HTR-8/SVneo (cell line): ENCODE measurements at regions not wholly inside any gene's neighbourhood (a gene's known extent, or its start where the extent isn't known, plus 50 kb on each side); places are given as distances from the start of the nearest gene placed in this dataset.
"Not testable (repeated sequence)": the region's sequence is repeated elsewhere in the genome, so short reads cannot be mapped to it uniquely, and the experiment has no call there.

ENCODE experiments used
- DNase-seq: peaks from one replicate; pipeline ENCODE4 v3.0.0; 2011; ENCODE audit warnings: low spot score, mixed read lengths; ENCODE audit not compliant: insufficient read length
- FAIRE-seq: peaks from 2 replicates; lab custom pipeline; 2011; peaks lifted over from hg19 to GRCh38; lab: Jason Lieb, UNC

GRCh38 chr5:68970617-68971016, 123.2 kb upstream of the SLC30A5 start:
- peak; percentile 40 for FAIRE-seq
- DNase-seq, result no peak

GRCh38 chr5:68973696-68974095, 120.1 kb upstream of the SLC30A5 start:
- DNase-seq (no peak), FAIRE-seq (no peak)

GRCh38 chr5:68983043-68983442, 110.8 kb upstream of the SLC30A5 start:
- no peak for DNase-seq
- no peak for FAIRE-seq

- DNase-seq, result no peak
Observed at GRCh38 chr5:68983959-68984358, 109.9 kb upstream of the SLC30A5 start.

GRCh38 chr5:68991279-68992084, 102.3 kb upstream of the SLC30A5 start:
- FAIRE-seq (no peak), DNase-seq (no peak)

More at GRCh38 chr5:68983959-68984358, 109.9 kb upstream of the SLC30A5 start:
- FAIRE-seq, result no peak

GRCh38 chr5:68994645-68995044, 99.2 kb upstream of the SLC30A5 start:
- FAIRE-seq, result no peak

GRCh38 chr5:68995845-68996545, 97.8 kb upstream of the SLC30A5 start:
- DNase-seq (no peak), FAIRE-seq (no peak)

More at GRCh38 chr5:68994645-68995044, 99.2 kb upstream of the SLC30A5 start:
- no peak for DNase-seq

- DNase-seq (no peak), FAIRE-seq (no peak)
Observed at GRCh38 chr5:68999181-68999580, 94.6 kb upstream of the SLC30A5 start.

- FAIRE-seq (no peak), DNase-seq (no peak)
Observed at GRCh38 chr5:69000216-69000919, 93.4 kb upstream of the SLC30A5 start.

- no peak for FAIRE-seq
- no peak for DNase-seq
Observed at GRCh38 chr5:69000949-69001348, 92.9 kb upstream of the SLC30A5 start.

GRCh38 chr5:69001627-69002026, 92.2 kb upstream of the SLC30A5 start:
- FAIRE-seq (no peak), DNase-seq (peak; percentile 9)

- FAIRE-seq (no peak), DNase-seq (no peak)
Observed at GRCh38 chr5:69004127-69004526, 89.7 kb upstream of the SLC30A5 start.

- DNase-seq (no peak), FAIRE-seq (no peak)
Observed at GRCh38 chr5:69004676-69005075, 89.1 kb upstream of the SLC30A5 start.

GRCh38 chr5:69006030-69006429, 87.8 kb upstream of the SLC30A5 start:
- DNase-seq, result no peak
- no peak for FAIRE-seq

GRCh38 chr5:69007163-69007562, 86.7 kb upstream of the SLC30A5 start:
- FAIRE-seq, result no peak

GRCh38 chr5:69007726-69008368, 86.0 kb upstream of the SLC30A5 start:
- no peak for FAIRE-seq
- DNase-seq, result peak; percentile 33

More at GRCh38 chr5:69007163-69007562, 86.7 kb upstream of the SLC30A5 start:
- no peak for DNase-seq

- FAIRE-seq (no peak), DNase-seq (no peak)
Observed at GRCh38 chr5:69010476-69010875, 83.3 kb upstream of the SLC30A5 start.

GRCh38 chr5:69011910-69012309, 81.9 kb upstream of the SLC30A5 start:
- no peak for FAIRE-seq
- DNase-seq, result no peak

- DNase-seq, result no peak
- no peak for FAIRE-seq
Observed at GRCh38 chr5:69013481-69013880, 80.3 kb upstream of the SLC30A5 start.

- DNase-seq, FAIRE-seq: not testable (repeated sequence)
Observed at GRCh38 chr5:69014007-69014406, 79.8 kb upstream of the SLC30A5 start.
